Peyer's patch (tissue), 4 donors: ENCODE measurements at regions not wholly inside any gene's neighbourhood (a gene's known extent, or its start where the extent isn't known, plus 50 kb on each side); places are given as distances from the start of the nearest gene placed in this dataset.

Experiments used
- DNase-seq, 3 donors: peaks; one replicate each; pipeline ENCODE4 v3.0.0-alpha.2; 2017 to 2019
- H3K27ac ChIP-seq, 4 donors: fragments of 200-600 bp; sonication (generic); one replicate each; pipeline ENCODE4 v1.5.1; 2016 to 2019
- H3K27me3 ChIP-seq, 2 donors: fragments of 200-600 bp; sonication (generic); one replicate each; pipeline ENCODE4 v1.5.1; 2019
- H3K36me3 ChIP-seq, 3 donors: fragments of 200-600 bp; sonication (generic); one replicate each; pipeline ENCODE4 v1.5.1; 2016 to 2019
- H3K4me1 ChIP-seq, 4 donors: fragments of 200-600 bp; sonication (generic); one replicate each; pipeline ENCODE4 v1.5.1; 2016 to 2019
- H3K4me3 ChIP-seq, 4 donors: fragments of 200-600 bp; sonication (generic); 1 replicate in 3 of 4; 2 replicates in 1 of 4; pipeline ENCODE4 v1.5.1; 2016 to 2019; ENCODE audit warnings: mild to moderate bottlenecking in 1 of 4
- H3K9me3 ChIP-seq, 4 donors: fragments of 200-600 bp; sonication (generic); one replicate each; pipeline ENCODE4 v1.5.1; 2016 to 2019; ENCODE audit warnings: mild to moderate bottlenecking in 1 of 4
- CTCF ChIP-seq, 6 experiments: fragments of 450-650 bp in 4 of 6; fragments of 200-600 bp in 2 of 6; sonication (generic) in 1 of 6; IDR thresholded peaks; one replicate each; pipeline ENCODE4 v1.5.1; 2017 to 2019; ENCODE audit warnings: antibody characterized with exemption in 6 of 6, mild to moderate bottlenecking in 3 of 6, moderate library complexity in 1 of 6
- POLR2A ChIP-seq, 2 donors: fragments of 450-650 bp; IDR thresholded peaks; one replicate each; pipeline ENCODE4 v1.5.1; 2017; ENCODE audit warnings: antibody characterized with exemption in 2 of 2, mild to moderate bottlenecking in 2 of 2, moderate library complexity in 2 of 2

DNA sequence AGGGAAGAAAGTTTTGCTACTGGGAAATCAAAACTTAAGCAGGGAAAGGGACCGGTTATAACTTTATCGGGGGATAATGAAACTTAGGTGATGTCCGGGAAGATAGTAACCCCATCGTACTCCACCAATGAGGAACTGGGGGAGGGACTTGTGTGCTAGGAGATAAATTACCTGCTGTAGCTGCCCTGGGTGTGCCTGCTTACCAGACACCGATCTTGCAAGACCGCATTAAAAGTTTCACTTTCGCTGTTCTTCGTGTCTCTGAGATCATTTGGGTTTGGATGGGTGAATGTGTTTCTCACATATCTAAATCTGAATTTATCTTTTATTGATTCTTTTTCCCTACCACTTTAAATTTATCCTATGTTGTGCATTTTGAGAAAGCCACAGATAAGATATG lies 381.4 kb downstream of the SLITRK6 start:
- Histone ChIP-seq H3K4me3 (no peak overlapping the region), H3K4me1 (no peaks in the 10 kb centered on the region), H3K9me3 (no peaks in the 10 kb centered on the region), H3K27ac (no peak overlapping the region), H3K27me3 (no peaks in the 10 kb centered on the region), H3K36me3 (no peaks in the 10 kb centered on the region)
- no peak for DNase-seq
- no peak for TF ChIP-seq POLR2A (IDR thresholded peaks at IDR 0.05)
- no peak for TF ChIP-seq CTCF (IDR thresholded peaks at IDR 0.05)

GRCh38 chr13:85413664-85414063 lies 385.6 kb downstream of the SLITRK6 start:
- no peak overlapping the region for H3K27ac ChIP-seq
- no peaks in the 10 kb centered on the region for H3K27me3 ChIP-seq
- no peaks in the 10 kb centered on the region for H3K4me1 ChIP-seq
- no peak for DNase-seq
- no peak for TF ChIP-seq CTCF (IDR thresholded peaks at IDR 0.05)
- TF ChIP-seq POLR2A (IDR thresholded peaks at IDR 0.05), result no peak
- H3K4me3 ChIP-seq, result no peak overlapping the region
- no peaks in the 10 kb centered on the region for H3K9me3 ChIP-seq
- H3K36me3 ChIP-seq, result no peaks in the 10 kb centered on the region

GRCh38 chr13:85412448-85412847 lies 386.8 kb downstream of the SLITRK6 start:
- no peak overlapping the region for H3K4me3 ChIP-seq
- no peaks in the 10 kb centered on the region for H3K27me3 ChIP-seq
- no peak for TF ChIP-seq CTCF (IDR thresholded peaks at IDR 0.05)
- no peak for TF ChIP-seq POLR2A (IDR thresholded peaks at IDR 0.05)
- DNase-seq, result no peak
- H3K36me3 ChIP-seq, result no peaks in the 10 kb centered on the region
- H3K4me1 ChIP-seq, result no peaks in the 10 kb centered on the region
- H3K9me3 ChIP-seq, result no peaks in the 10 kb centered on the region
- H3K27ac ChIP-seq, result no peak overlapping the region

DNA sequence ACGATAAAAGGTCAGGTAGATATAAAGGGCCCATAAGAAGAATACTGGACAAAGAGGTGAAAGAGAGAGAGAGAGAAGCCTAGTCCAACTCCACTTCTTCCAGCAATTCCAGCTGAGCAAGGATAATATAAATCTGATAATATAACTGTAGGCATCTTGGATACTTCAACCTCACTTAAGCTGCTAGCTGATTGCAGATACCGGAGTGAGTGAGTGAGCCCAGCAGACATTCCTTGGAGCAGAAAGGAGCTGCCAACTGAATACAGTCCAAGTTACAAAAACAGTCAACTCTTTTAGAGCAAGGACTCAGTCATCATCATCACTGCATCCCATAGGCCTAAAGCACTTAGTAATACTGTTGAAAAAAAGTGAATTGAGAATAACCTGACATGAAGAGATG lies 387.6 kb downstream of the SLITRK6 start:
- TF ChIP-seq POLR2A (IDR thresholded peaks at IDR 0.05) (no peak), CTCF (IDR thresholded peaks at IDR 0.05) (no peak)
- Histone ChIP-seq H3K27ac (no peak overlapping the region), H3K36me3 (no peaks in the 10 kb centered on the region), H3K4me1 (no peaks in the 10 kb centered on the region), H3K9me3 (no peaks in the 10 kb centered on the region), H3K4me3 (no peak overlapping the region), H3K27me3 (no peaks in the 10 kb centered on the region)
- DNase-seq, result no peak

GRCh38 chr13:85408415-85408814 lies 390.8 kb downstream of the SLITRK6 start:
- Histone ChIP-seq H3K27ac (no peak overlapping the region), H3K9me3 (no peaks in the 10 kb centered on the region), H3K36me3 (no peaks in the 10 kb centered on the region), H3K4me3 (no peak overlapping the region), H3K4me1 (no peaks in the 10 kb centered on the region), H3K27me3 (no peaks in the 10 kb centered on the region)
- TF ChIP-seq POLR2A (IDR thresholded peaks at IDR 0.05), result no peak
- no peak for TF ChIP-seq CTCF (IDR thresholded peaks at IDR 0.05)
- no peak for DNase-seq

GRCh38 chr13:85406269-85406975 lies 392.8 kb downstream of the SLITRK6 start:
- no peak for DNase-seq
- H3K4me1 ChIP-seq, result no peaks in the 10 kb centered on the region
- TF ChIP-seq CTCF (IDR thresholded peaks at IDR 0.05) (no peak), POLR2A (IDR thresholded peaks at IDR 0.05) (no peak)

More at GRCh38 chr13:85406269-85406975, 392.8 kb downstream of the SLITRK6 start:
- Histone ChIP-seq H3K36me3 (no peaks in the 10 kb centered on the region), H3K27me3 (no peaks in the 10 kb centered on the region), H3K4me3 (no peak overlapping the region), H3K27ac (no peak overlapping the region), H3K9me3 (no peaks in the 10 kb centered on the region)
